A673 (cell line): ENCODE measurements at regions not wholly inside any gene's neighbourhood (a gene's known extent, or its start where the extent isn't known, plus 50 kb on each side); places are given as distances from the start of the nearest gene placed in this dataset.

ENCODE experiments used
- BruUV-seq: library from RNA; stranded (reverse); fragments of 400-500 nt; replicated peaks from 2 replicates; lab custom pipeline; 2021; lab: Mats Ljungman, UMichigan
- CTCF ChIA-PET: fragments of 300-600 bp; sonication (Branson Sonifier 250); formaldehyde crosslinking; loops from one replicate; lab custom pipeline; 2022; ENCODE audit warnings: antibody characterized with exemption; lab: Charles Lee
- POLR2A ChIA-PET: fragments of 300-600 bp; sonication (Branson Sonifier 250); formaldehyde crosslinking; loops from one replicate; lab custom pipeline; 2022; ENCODE audit warnings: antibody characterized with exemption; ENCODE audit not compliant: low non-redundant PET; lab: Charles Lee
- DNase-seq: peaks from one replicate; pipeline ENCODE4 v3.0.0-alpha.2; 2015; ENCODE audit warnings: low spot score
- H3K27ac ChIP-seq: fragments of 200-600 bp; sonication (generic); 2 replicates; pipeline ENCODE4 v1.5.1; 2016; ENCODE audit warnings: mixed run types, low read depth, mild to moderate bottlenecking, mixed read lengths, antibody characterized with exemption, low read length; ENCODE audit not compliant: poor library complexity, severe bottlenecking
- H3K27me3 ChIP-seq: fragments of 200-600 bp; sonication (generic); replicated peaks from 2 replicates; pipeline ENCODE4 v1.6.1; 2017; ENCODE audit warnings: mixed run types, low read depth, mild to moderate bottlenecking, mixed read lengths, antibody characterized with exemption, low read length; ENCODE audit not compliant: insufficient read depth, poor library complexity
- H3K36me3 ChIP-seq: fragments of 200-600 bp; sonication (generic); 2 replicates; pipeline ENCODE4 v1.6.1; 2016; ENCODE audit warnings: mixed run types, mild to moderate bottlenecking, mixed read lengths, antibody characterized with exemption, low read length; ENCODE audit not compliant: insufficient read depth, poor library complexity, severe bottlenecking
- H3K4me1 ChIP-seq: fragments of 200-600 bp; sonication (generic); 2 replicates; pipeline ENCODE4 v1.6.1; 2017; ENCODE audit warnings: mixed run types, mild to moderate bottlenecking, mixed read lengths, antibody characterized with exemption, low read length; ENCODE audit not compliant: insufficient read depth, poor library complexity, severe bottlenecking
- H3K4me3 ChIP-seq: fragments of 200-600 bp; sonication (generic); 2 replicates; pipeline ENCODE4 v1.5.1; 2016; ENCODE audit warnings: low read depth, mixed run types, mild to moderate bottlenecking, mixed read lengths, low read length; ENCODE audit not compliant: poor library complexity, severe bottlenecking
- H3K9me3 ChIP-seq: fragments of 200-600 bp; sonication (generic); 2 replicates; pipeline ENCODE4 v1.6.1; 2016; ENCODE audit warnings: mixed run types, low read depth, mild to moderate bottlenecking, mixed read lengths, antibody characterized with exemption, low read length; ENCODE audit not compliant: poor library complexity, severe bottlenecking
- EZH2 ChIP-seq: fragments of 200-600 bp; sonication (generic); IDR thresholded peaks from 2 replicates; pipeline ENCODE4 v1.6.1; 2017; ENCODE audit warnings: borderline replicate concordance, low read depth, mild to moderate bottlenecking, mixed read lengths, antibody characterized with exemption, low read length; ENCODE audit not compliant: poor library complexity, severe bottlenecking
- intact Hi-C: fragments of 100-400 bp; cut with micrococcal nuclease; formaldehyde crosslinking; loops from one replicate; pipeline ENCODE4 v1.10.0; 2022; ENCODE audit not compliant: unreplicated experiment
- TF ChIP-seq, protein P1 (sequence below): fragments of 300-800, 200-600 bp; sonication (generic); conservative IDR thresholded peaks from 2 replicates; pipeline ENCODE4 v1.5.1; 2017; ENCODE audit warnings: low read depth, mild to moderate bottlenecking, antibody characterized with exemption, low read length, moderate library complexity, mixed read lengths

DNA sequence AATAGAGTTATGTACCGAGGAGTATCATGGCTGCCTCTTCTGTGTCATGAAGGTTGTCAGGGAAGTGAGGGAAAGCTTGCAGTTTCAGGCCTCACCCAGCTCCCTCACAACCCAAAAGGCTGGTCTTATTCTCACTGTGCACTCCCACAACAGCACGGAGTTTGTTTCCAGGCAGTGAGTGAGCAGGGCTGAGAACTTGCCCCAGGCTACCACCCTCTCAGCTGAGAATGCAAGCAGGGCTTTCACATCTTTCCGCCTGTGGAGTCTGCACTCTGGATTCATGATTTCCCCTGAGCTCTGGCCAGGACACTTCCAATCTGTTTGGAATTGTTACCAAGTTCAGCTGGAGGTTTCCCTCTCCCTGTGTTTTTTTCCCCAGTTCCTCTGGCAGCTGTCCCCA, 2284.7 kb upstream of the PCDH20 start:
- TF ChIP-seq EZH2, result no peak
- TF ChIP-seq, protein P1, sequence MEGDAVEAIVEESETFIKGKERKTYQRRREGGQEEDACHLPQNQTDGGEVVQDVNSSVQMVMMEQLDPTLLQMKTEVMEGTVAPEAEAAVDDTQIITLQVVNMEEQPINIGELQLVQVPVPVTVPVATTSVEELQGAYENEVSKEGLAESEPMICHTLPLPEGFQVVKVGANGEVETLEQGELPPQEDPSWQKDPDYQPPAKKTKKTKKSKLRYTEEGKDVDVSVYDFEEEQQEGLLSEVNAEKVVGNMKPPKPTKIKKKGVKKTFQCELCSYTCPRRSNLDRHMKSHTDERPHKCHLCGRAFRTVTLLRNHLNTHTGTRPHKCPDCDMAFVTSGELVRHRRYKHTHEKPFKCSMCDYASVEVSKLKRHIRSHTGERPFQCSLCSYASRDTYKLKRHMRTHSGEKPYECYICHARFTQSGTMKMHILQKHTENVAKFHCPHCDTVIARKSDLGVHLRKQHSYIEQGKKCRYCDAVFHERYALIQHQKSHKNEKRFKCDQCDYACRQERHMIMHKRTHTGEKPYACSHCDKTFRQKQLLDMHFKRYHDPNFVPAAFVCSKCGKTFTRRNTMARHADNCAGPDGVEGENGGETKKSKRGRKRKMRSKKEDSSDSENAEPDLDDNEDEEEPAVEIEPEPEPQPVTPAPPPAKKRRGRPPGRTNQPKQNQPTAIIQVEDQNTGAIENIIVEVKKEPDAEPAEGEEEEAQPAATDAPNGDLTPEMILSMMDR, result no peak
- CTCF ChIA-PET, result no interaction called here
- intact Hi-C loops, result no loop called here

DNA sequence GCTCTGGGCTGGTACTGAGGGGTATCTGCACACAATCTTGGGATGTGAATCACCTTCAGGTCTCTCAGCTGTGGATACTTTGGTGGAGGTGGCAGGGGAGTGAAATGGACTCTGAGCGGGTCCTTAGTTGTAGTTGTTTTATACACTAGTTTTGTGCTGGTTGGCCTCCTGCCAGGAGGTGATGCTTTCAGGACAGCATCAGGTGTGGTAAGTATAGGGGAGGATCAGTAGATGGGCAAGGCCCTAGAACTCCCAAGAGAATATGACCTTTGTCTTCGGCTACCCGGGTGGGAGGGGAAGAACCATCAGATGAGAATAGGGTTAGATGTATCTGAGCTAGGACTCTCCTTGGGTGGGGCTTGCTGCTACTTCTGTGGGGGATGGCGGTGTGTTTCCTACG, 2284.3 kb upstream of the PCDH20 start:
- TF ChIP-seq, protein P1, result no peak
- TF ChIP-seq EZH2, result no peak
- DNase-seq, result no peak
- Histone ChIP-seq H3K4me1 (no peaks in the 10 kb centered on the region), H3K27me3 (no peaks in the 10 kb centered on the region), H3K36me3 (no peaks in the 10 kb centered on the region), H3K4me3 (no peak overlapping the region), H3K27ac (no peak overlapping the region), H3K9me3 (no peaks in the 10 kb centered on the region)
- POLR2A ChIA-PET, result no interaction called here
- no TSS peak for BruUV-seq
- intact Hi-C loops, result no loop called here
- CTCF ChIA-PET, result no interaction called here

More for the DNA sequence above, 2284.7 kb upstream of the PCDH20 start:
- DNase-seq, result no peak
- no TSS peak for BruUV-seq
- H3K4me1 ChIP-seq, result no peaks in the 10 kb centered on the region
- no peak overlapping the region for H3K27ac ChIP-seq
- POLR2A ChIA-PET, result no interaction called here
- H3K9me3 ChIP-seq, result no peaks in the 10 kb centered on the region
- H3K36me3 ChIP-seq, result no peaks in the 10 kb centered on the region
- no peaks in the 10 kb centered on the region for H3K27me3 ChIP-seq
- H3K4me3 ChIP-seq, result no peak overlapping the region

DNA sequence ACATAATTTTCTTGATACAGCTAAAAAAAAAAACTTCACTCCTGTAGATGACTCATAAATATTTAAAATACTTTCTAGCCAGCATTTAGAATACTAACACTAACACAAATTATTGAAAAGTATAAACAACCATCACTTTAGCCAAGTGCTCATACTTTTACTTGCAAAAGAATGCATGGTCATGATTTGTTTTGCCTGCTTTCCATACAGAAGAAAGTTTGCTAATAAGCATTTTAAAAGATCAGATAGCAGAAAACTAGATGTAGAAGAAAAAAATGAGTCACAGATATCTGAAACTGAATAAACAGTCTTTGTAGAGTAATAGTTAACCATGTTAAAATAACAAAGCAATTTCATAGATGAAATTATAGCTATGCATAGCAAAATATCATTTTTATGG, 2280.4 kb upstream of the PCDH20 start:
- no peaks in the 10 kb centered on the region for H3K4me1 ChIP-seq
- intact Hi-C loops, result no loop called here
- DNase-seq, result no peak
- ChIA-PET CTCF (no interaction called here), POLR2A (no interaction called here)
- BruUV-seq, result no TSS peak
- H3K27me3 ChIP-seq, result no peaks in the 10 kb centered on the region
- H3K9me3 ChIP-seq, result no peaks in the 10 kb centered on the region
- no peak overlapping the region for H3K27ac ChIP-seq
- no peak overlapping the region for H3K4me3 ChIP-seq
- no peaks in the 10 kb centered on the region for H3K36me3 ChIP-seq
- TF ChIP-seq, protein P1, result no peak
